Endothelial cell of umbilical vein (primary cell): ENCODE measurements at regions not wholly inside any gene's neighbourhood (a gene's known extent, or its start where the extent isn't known, plus 50 kb on each side); places are given as distances from the start of the nearest gene placed in this dataset.
A peak's percentile ranks its signal among the peaks of the same experiment; 100 is the strongest.

ENCODE experiments used
- BruUV-seq: library from RNA; stranded (reverse); fragments of 400-500 nt; replicated peaks from 2 replicates; lab custom pipeline; 2021; lab: Mats Ljungman, UMichigan
- CTCF ChIA-PET: fragments of 300-600, 350-600 bp; sonication (Branson Sonifier 250); formaldehyde crosslinking; loops from one replicate; lab custom pipeline; 2021; ENCODE audit warnings: antibody characterized with exemption, inconsistent platforms; lab: Charles Lee
- POLR2A ChIA-PET: fragments of 300-600, 350-600 bp; sonication (Branson Sonifier 250); formaldehyde crosslinking; loops from one replicate; lab custom pipeline; 2021; ENCODE audit warnings: antibody characterized with exemption, inconsistent platforms; lab: Charles Lee
- DNase-seq: peaks from one replicate; pipeline ENCODE4 v3.0.0-alpha.2; 2011; ENCODE audit warnings: low read depth, low spot score
- FAIRE-seq: peaks from 2 replicates; lab custom pipeline; 2011; peaks lifted over from hg19 to GRCh38; lab: Jason Lieb, UNC
- H2AFZ ChIP-seq: 2 replicates; pipeline ENCODE4 v1.6.0; 2012; ENCODE audit warnings: low read depth, low read length, control low read depth, inconsistent platforms
- H3K27ac ChIP-seq: 2 replicates; pipeline ENCODE4 v1.5.1; 2011; ENCODE audit warnings: low read depth, mild to moderate bottlenecking, control low read depth, low read length, moderate library complexity; ENCODE audit not compliant: insufficient read depth
- H3K27me3 ChIP-seq, 2 experiments: 2 replicates each; pipeline versions ENCODE4 v1.6.0 to v1.6.1; 2011; ENCODE audit warnings: low read length in 2 of 2, mixed read lengths in 1 of 2; ENCODE audit not compliant: control insufficient read depth in 2 of 2, insufficient read depth in 2 of 2
- H3K36me3 ChIP-seq, 2 experiments: 2 replicates in 1 of 2; 3 replicates in 1 of 2; pipeline ENCODE4 v1.5.1; 2011; ENCODE audit warnings: low read length in 2 of 2, mild to moderate bottlenecking in 1 of 2, moderate library complexity in 1 of 2; ENCODE audit not compliant: control insufficient read depth in 2 of 2, insufficient read depth in 2 of 2; ENCODE audit errors: extremely low read depth in 1 of 2
- H3K4me1 ChIP-seq: 3 replicates; pipeline ENCODE4 v1.5.1; 2011; ENCODE audit warnings: mild to moderate bottlenecking, low read length; ENCODE audit not compliant: control insufficient read depth, insufficient read depth; ENCODE audit errors: extremely low read depth
- H3K4me2 ChIP-seq: 2 replicates; pipeline ENCODE4 v1.6.1; 2011; ENCODE audit warnings: low read length, control low read depth, mixed read lengths; ENCODE audit not compliant: insufficient read depth
- H3K4me3 ChIP-seq, 3 experiments: fragments of 200-600 bp in 1 of 3; sonication (generic), shearing (Covaris generic) in 1 of 3; replicated peaks in 1 of 3; 2 replicates each; pipeline ENCODE4 v1.5.1; 2011 to 2016; ENCODE audit warnings: control low read depth in 3 of 3, low read length in 3 of 3, mild to moderate bottlenecking in 2 of 3, inconsistent platforms in 1 of 3, low read depth in 1 of 3, moderate library complexity in 1 of 3; ENCODE audit not compliant: insufficient read depth in 1 of 3
- H3K79me2 ChIP-seq: 2 replicates; pipeline ENCODE4 v1.6.0; 2012; ENCODE audit warnings: low read length, inconsistent platforms; ENCODE audit not compliant: control insufficient read depth, insufficient read depth
- H3K9ac ChIP-seq: replicated peaks from 2 replicates; pipeline ENCODE3; 2011; ENCODE audit warnings: low read length, control low read depth; ENCODE audit not compliant: insufficient read depth; ENCODE audit errors: extremely low read depth
- H3K9me1 ChIP-seq: replicated peaks from 3 replicates; pipeline ENCODE4 v1.6.0; 2011; ENCODE audit warnings: mild to moderate bottlenecking, low read length; ENCODE audit not compliant: control insufficient read depth, insufficient read depth; ENCODE audit errors: extremely low read depth
- H3K9me3 ChIP-seq: replicated peaks from 2 replicates; pipeline ENCODE4 v1.5.1; 2012; ENCODE audit warnings: low read length, inconsistent platforms; ENCODE audit not compliant: control insufficient read depth, insufficient read depth
- H4K20me1 ChIP-seq: replicated peaks from 2 replicates; pipeline ENCODE3; 2011; ENCODE audit warnings: mild to moderate bottlenecking, low read length; ENCODE audit not compliant: control insufficient read depth, insufficient read depth; ENCODE audit errors: extremely low read depth
- CTCF ChIP-seq, 2 donors: IDR thresholded peaks; 1 replicate in 1 of 2; 2 replicates in 1 of 2; pipeline ENCODE4 v1.5.1; 2011; ENCODE audit warnings: low read length in 2 of 2, mild to moderate bottlenecking in 2 of 2, moderate library complexity in 2 of 2, control low read depth in 1 of 2, inconsistent platforms in 1 of 2, low read depth in 1 of 2; ENCODE audit not compliant: insufficient read depth in 1 of 2; ENCODE audit errors: extremely low read depth in 1 of 2
- EZH2 ChIP-seq: IDR thresholded peaks from 2 replicates; pipeline ENCODE4 v1.6.1; 2012; ENCODE audit warnings: borderline replicate concordance, low read depth, mild to moderate bottlenecking, moderate library complexity, low read length, inconsistent platforms; ENCODE audit not compliant: severe bottlenecking
- FOS ChIP-seq: IDR thresholded peaks from 2 replicates; pipeline ENCODE4 v1.6.1; 2011; ENCODE audit warnings: mild to moderate bottlenecking, low read length, moderate library complexity, borderline replicate concordance; ENCODE audit not compliant: insufficient read depth
- GATA2 ChIP-seq: IDR thresholded peaks from 2 replicates; pipeline ENCODE4 v1.7.0; 2011; ENCODE audit warnings: low read depth, mild to moderate bottlenecking, moderate library complexity, mixed read lengths, low read length; ENCODE audit not compliant: insufficient read length, insufficient read depth
- JUN ChIP-seq: IDR thresholded peaks from 2 replicates; pipeline ENCODE4 v1.6.1; 2011; ENCODE audit warnings: borderline replicate concordance, low read depth; ENCODE audit not compliant: insufficient read length, insufficient read depth
- MYC ChIP-seq: IDR thresholded peaks from one replicate; pipeline ENCODE4 v1.6.1; 2011; ENCODE audit warnings: mild to moderate bottlenecking, low read depth, low read length
- POLR2A ChIP-seq: IDR thresholded peaks from 2 replicates; pipeline ENCODE4 v1.6.1; 2012; ENCODE audit warnings: low read depth, mild to moderate bottlenecking, control low read depth, low read length
- POLR2AphosphoS5 ChIP-seq: IDR thresholded peaks from 2 replicates; pipeline ENCODE4 v1.6.1; 2012; ENCODE audit warnings: low read depth, mild to moderate bottlenecking, control low read depth, low read length, moderate library complexity; ENCODE audit not compliant: insufficient read depth
- dilution Hi-C: fragments of 300-500 bp; cut with MboI; formaldehyde crosslinking; loops from one replicate; pipeline ENCODE4 v1.15.0; 2019; ENCODE audit warnings: low sequenced_read_pairs; ENCODE audit not compliant: extremely low pct_ligation_motif_present
- intact Hi-C: fragments of 100-400 bp; cut with micrococcal nuclease; formaldehyde crosslinking; loops from one replicate; pipeline ENCODE4 v1.10.0; 2022
- TF ChIP-seq, protein P1 (sequence below): IDR thresholded peaks from 2 replicates; pipeline ENCODE4 v1.6.1; 2011; ENCODE audit not compliant: insufficient read depth, insufficient read length

DNA sequence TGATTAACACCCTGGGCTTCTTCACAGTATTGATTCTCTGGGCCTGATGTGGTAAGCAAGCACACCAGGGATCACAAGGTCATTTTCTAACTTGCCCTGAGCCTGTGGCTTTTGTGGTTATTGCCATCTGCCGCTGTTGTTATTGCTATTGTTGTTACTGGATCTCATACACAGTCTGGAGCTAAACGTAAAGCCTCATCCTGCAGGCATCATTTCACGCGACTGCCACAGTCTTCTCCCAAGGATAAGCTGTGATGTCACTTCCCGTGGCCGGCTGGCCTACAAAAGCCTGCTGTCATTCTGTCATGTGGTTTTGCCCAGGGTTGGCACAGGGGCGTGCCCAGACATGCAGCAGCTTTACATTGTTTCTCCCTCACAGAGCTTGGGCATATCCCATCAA is 154.0 kb upstream of the GPR12 start:
- no peaks in the 10 kb centered on the region for H3K9me1 ChIP-seq
- H3K36me3 ChIP-seq = no peaks in the 10 kb centered on the region
- H3K79me2 ChIP-seq = no peaks in the 10 kb centered on the region
- H3K9me3 ChIP-seq = no peaks in the 10 kb centered on the region
- H4K20me1 ChIP-seq = no peaks in the 10 kb centered on the region
- no peaks in the 10 kb centered on the region for H3K27me3 ChIP-seq
- intact Hi-C loops (no loop called here), dilution Hi-C loops (no loop called here)
- FAIRE-seq (no peak), DNase-seq (no peak)
- no peak overlapping the region for H3K4me2 ChIP-seq
- no peak overlapping the region for H3K4me3 ChIP-seq
- TF ChIP-seq MYC (no peak), CTCF (IDR thresholded peaks at IDR 0.05; ENCODE audit: extremely low read depth in 1 of 2, insufficient read depth in 1 of 2, low read depth in 1 of 2, low read length in 2 of 2) (no peak), POLR2AphosphoS5 (no peak), FOS (no peak), GATA2 (no peak), JUN (no peak), POLR2A (no peak), EZH2 (no peak)
- TF ChIP-seq, protein P1, sequence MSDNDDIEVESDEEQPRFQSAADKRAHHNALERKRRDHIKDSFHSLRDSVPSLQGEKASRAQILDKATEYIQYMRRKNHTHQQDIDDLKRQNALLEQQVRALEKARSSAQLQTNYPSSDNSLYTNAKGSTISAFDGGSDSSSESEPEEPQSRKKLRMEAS = no peak
- H3K9ac ChIP-seq = no peak overlapping the region
- no peaks in the 10 kb centered on the region for H3K4me1 ChIP-seq
- H2AFZ ChIP-seq = peak overlapping the region; percentile 34
- H3K27ac ChIP-seq = no peak overlapping the region
- BruUV-seq = no TSS peak
- POLR2A ChIA-PET = no interaction called here
- CTCF ChIA-PET = interaction anchor here (1.3 to 2.7 kb wide), 3 partner anchors 9 to 41 kb away, joined by 3 to 18 read pairs (median 4); no protein-coding TSS in a partner anchor
